Type B pancreatic cell (in vitro differentiated cells): ENCODE measurements at regions not wholly inside any gene's neighbourhood (a gene's known extent, or its start where the extent isn't known, plus 50 kb on each side); places are given as distances from the start of the nearest gene placed in this dataset.

ENCODE experiments used
- DNase-seq: peaks from one replicate; pipeline ENCODE4 v3.0.0; 2021; ENCODE audit warnings: mixed read lengths; ENCODE audit not compliant: unreplicated experiment; ENCODE audit errors: extremely low spot score
- H3K27ac Mint-ChIP-seq: 2 replicates; pipeline ENCODE4 v1.8.0; 2021; ENCODE audit warnings: mild to moderate bottlenecking, mixed read lengths
- H3K27me3 Mint-ChIP-seq: 2 replicates; pipeline ENCODE4 v1.8.0; 2021; ENCODE audit warnings: mixed read lengths
- H3K36me3 Mint-ChIP-seq: 2 replicates; pipeline ENCODE4 v1.8.0; 2021; ENCODE audit warnings: mixed read lengths
- H3K4me1 Mint-ChIP-seq: one replicate; pipeline ENCODE4 v1.8.0; 2021; ENCODE audit warnings: mixed read lengths; ENCODE audit not compliant: unreplicated experiment
- H3K4me3 Mint-ChIP-seq: 2 replicates; pipeline ENCODE4 v1.8.0; 2021; ENCODE audit warnings: mild to moderate bottlenecking, mixed read lengths
- H3K9me3 Mint-ChIP-seq: 2 replicates; pipeline ENCODE4 v1.8.0; 2021; ENCODE audit warnings: mixed read lengths
- CTCF ChIP-seq: fragments of 200-600 bp; sonication (generic); conservative IDR thresholded peaks from 2 replicates; pipeline ENCODE4 v1.5.0; 2021; ENCODE audit warnings: antibody characterized with exemption, mild to moderate bottlenecking

- H3K27me3 Mint-ChIP-seq = no peaks in the 10 kb centered on the region
- H3K9me3 Mint-ChIP-seq = no peaks in the 10 kb centered on the region
- no peak overlapping the region for H3K27ac Mint-ChIP-seq
- no peak for DNase-seq
- no peaks in the 10 kb centered on the region for H3K4me1 Mint-ChIP-seq
- no peaks in the 10 kb centered on the region for H3K36me3 Mint-ChIP-seq
- TF ChIP-seq CTCF = no peak
- no peak overlapping the region for H3K4me3 Mint-ChIP-seq
Measured at GRCh38 chr5:51889703-51890102, 506.5 kb downstream of the ISL1 start.

GRCh38 chr5:51890435-51891116, 507.3 kb downstream of the ISL1 start:
- H3K4me1 Mint-ChIP-seq = no peaks in the 10 kb centered on the region
- no peak for TF ChIP-seq CTCF
- DNase-seq = no peak
- H3K9me3 Mint-ChIP-seq = no peaks in the 10 kb centered on the region
- H3K27me3 Mint-ChIP-seq = no peaks in the 10 kb centered on the region
- no peaks in the 10 kb centered on the region for H3K36me3 Mint-ChIP-seq
- H3K4me3 Mint-ChIP-seq = no peak overlapping the region
- H3K27ac Mint-ChIP-seq = no peak overlapping the region

GRCh38 chr5:51892680-51893079, 509.4 kb downstream of the ISL1 start:
- TF ChIP-seq CTCF = no peak
- Mint-ChIP-seq H3K27me3 (no peaks in the 10 kb centered on the region), H3K9me3 (no peaks in the 10 kb centered on the region), H3K27ac (no peak overlapping the region), H3K4me3 (no peak overlapping the region), H3K4me1 (no peaks in the 10 kb centered on the region), H3K36me3 (no peaks in the 10 kb centered on the region)
- no peak for DNase-seq

GRCh38 chr5:51895834-51896233, 512.6 kb downstream of the ISL1 start:
- no peaks in the 10 kb centered on the region for H3K4me1 Mint-ChIP-seq
- no peaks in the 10 kb centered on the region for H3K36me3 Mint-ChIP-seq
- no peaks in the 10 kb centered on the region for H3K27me3 Mint-ChIP-seq
- H3K9me3 Mint-ChIP-seq = no peaks in the 10 kb centered on the region
- no peak for TF ChIP-seq CTCF
- H3K27ac Mint-ChIP-seq = no peak overlapping the region
- no peak for DNase-seq
- H3K4me3 Mint-ChIP-seq = no peak overlapping the region

GRCh38 chr5:51902512-51902911, 519.3 kb downstream of the ISL1 start:
- no peak for TF ChIP-seq CTCF
- H3K36me3 Mint-ChIP-seq = no peaks in the 10 kb centered on the region
- no peak overlapping the region for H3K4me3 Mint-ChIP-seq
- peaks cover 6% of the 10 kb centered on the region for H3K4me1 Mint-ChIP-seq
- DNase-seq = no peak
- H3K9me3 Mint-ChIP-seq = no peaks in the 10 kb centered on the region
- H3K27ac Mint-ChIP-seq = no peak overlapping the region
- H3K27me3 Mint-ChIP-seq = no peaks in the 10 kb centered on the region

GRCh38 chr5:51908215-51908614, 525.0 kb downstream of the ISL1 start:
- DNase-seq = no peak
- Mint-ChIP-seq H3K9me3 (peaks cover 5% of the 10 kb centered on the region), H3K4me1 (no peaks in the 10 kb centered on the region), H3K27me3 (no peaks in the 10 kb centered on the region), H3K27ac (no peak overlapping the region), H3K36me3 (no peaks in the 10 kb centered on the region), H3K4me3 (no peak overlapping the region)
- TF ChIP-seq CTCF = no peak
